CD4-positive, alpha-beta memory T cell (primary cell): ENCODE measurements at regions not wholly inside any gene's neighbourhood (a gene's known extent, or its start where the extent isn't known, plus 50 kb on each side); places are given as distances from the start of the nearest gene placed in this dataset.

ENCODE experiments used
- CTCF ChIA-PET: fragments of 350-600 bp; sonication (Branson Sonifier 250); formaldehyde crosslinking; loops from one replicate; lab custom pipeline; 2021; ENCODE audit warnings: inconsistent platforms; ENCODE audit not compliant: partially characterized antibody; lab: Charles Lee
- POLR2A ChIA-PET: fragments of 350-600 bp; sonication (Branson Sonifier 250); formaldehyde crosslinking; loops from one replicate; lab custom pipeline; 2021; ENCODE audit not compliant: partially characterized antibody; lab: Charles Lee
- DNase-seq, 5 donors: peaks; one replicate each; pipeline versions ENCODE4 v3.0.0 to v3.0.0-alpha.2; 2020 to 2022; ENCODE audit warnings: mixed read lengths in 1 of 5
- H3K27ac ChIP-seq: one replicate; pipeline ENCODE4 v1.7.0; 2013; ENCODE audit warnings: low read depth, low read length
- H3K27me3 ChIP-seq: 2 replicates; pipeline ENCODE4 v1.7.0; 2013; ENCODE audit warnings: mild to moderate bottlenecking, low read length, moderate library complexity; ENCODE audit not compliant: insufficient read depth
- H3K36me3 ChIP-seq: 2 replicates; pipeline ENCODE4 v1.7.0; 2013; ENCODE audit warnings: mild to moderate bottlenecking, low read length, moderate library complexity; ENCODE audit not compliant: insufficient read depth
- H3K4me1 ChIP-seq: 2 replicates; pipeline ENCODE4 v1.7.0; 2013; ENCODE audit warnings: mild to moderate bottlenecking, low read length, moderate library complexity; ENCODE audit not compliant: insufficient read depth
- H3K4me3 ChIP-seq, 2 donors: one replicate each; pipeline ENCODE4 v1.7.0; 2013; ENCODE audit warnings: low read length in 2 of 2, mild to moderate bottlenecking in 1 of 2
- H3K9me3 ChIP-seq, 2 donors: one replicate each; pipeline ENCODE4 v1.7.0; 2013; ENCODE audit warnings: low read length in 2 of 2, control low read depth in 1 of 2; ENCODE audit not compliant: control insufficient read depth in 1 of 2
- H3K27ac Mint-ChIP-seq, 7 donors: one replicate each; pipeline ENCODE4 v1.8.0; 2020 to 2021; ENCODE audit warnings: mixed read lengths in 7 of 7, mild to moderate bottlenecking in 6 of 7, inconsistent platforms in 3 of 7, moderate library complexity in 3 of 7
- H3K27me3 Mint-ChIP-seq, 2 donors: one replicate each; pipeline ENCODE4 v1.8.0; 2020 to 2021; ENCODE audit warnings: mixed read lengths in 2 of 2
- H3K36me3 Mint-ChIP-seq, 2 donors: one replicate each; pipeline ENCODE4 v1.8.0; 2020 to 2021; ENCODE audit warnings: mixed read lengths in 2 of 2, inconsistent platforms in 1 of 2, mild to moderate bottlenecking in 1 of 2
- H3K4me1 Mint-ChIP-seq, 4 donors: one replicate each; pipeline ENCODE4 v1.8.0; 2020 to 2021; ENCODE audit warnings: mixed read lengths in 4 of 4, mild to moderate bottlenecking in 1 of 4
- H3K4me3 Mint-ChIP-seq, 8 donors: one replicate each; pipeline ENCODE4 v1.8.0; 2020 to 2021; ENCODE audit warnings: mixed read lengths in 8 of 8, mild to moderate bottlenecking in 7 of 8, moderate library complexity in 6 of 8, inconsistent platforms in 3 of 8
- H3K9me3 Mint-ChIP-seq, 8 donors: one replicate each; pipeline ENCODE4 v1.8.0; 2020 to 2021; ENCODE audit warnings: mixed read lengths in 8 of 8, mild to moderate bottlenecking in 5 of 8, inconsistent platforms in 3 of 8, moderate library complexity in 1 of 8
- intact Hi-C: fragments of 100-400 bp; cut with micrococcal nuclease; formaldehyde crosslinking; loops from one replicate; pipeline ENCODE4 v1.15.1; 2023

DNA sequence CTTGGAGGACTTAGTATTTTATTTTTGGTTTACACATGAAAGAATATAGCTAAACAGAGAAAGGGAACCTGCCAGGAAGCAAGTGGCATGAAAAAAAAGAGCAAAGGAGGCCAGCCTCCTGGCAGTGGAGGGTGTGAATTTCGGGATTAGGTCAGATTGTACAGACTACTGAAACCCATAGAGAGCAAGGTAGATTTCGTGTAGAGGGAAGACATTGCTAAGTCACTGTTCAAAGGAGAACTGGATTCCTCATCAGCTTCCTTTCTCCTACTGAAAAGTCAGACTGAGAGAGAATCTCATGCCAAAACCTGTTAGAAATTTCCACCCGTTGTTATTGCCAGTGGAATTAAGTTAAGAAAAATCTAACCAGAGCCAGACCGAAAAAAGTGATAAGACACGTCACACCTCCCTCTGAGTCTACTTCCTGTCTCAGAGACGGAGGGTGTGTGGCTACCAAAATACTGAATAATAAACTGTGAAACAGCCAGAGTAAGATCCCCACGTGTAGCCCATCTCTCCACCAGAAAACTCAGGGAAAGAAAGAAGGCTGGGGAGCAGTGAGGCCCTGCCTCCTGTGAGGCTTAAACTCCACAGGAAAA, 118.8 kb downstream of the SKIDA1 start:
- Histone ChIP-seq H3K27me3 (no peaks in the 10 kb centered on the region), H3K36me3 (no peaks in the 10 kb centered on the region), H3K4me3 (no peak overlapping the region), H3K9me3 (no peaks in the 10 kb centered on the region), H3K27ac (no peak overlapping the region), H3K4me1 (peaks cover 10% of the 10 kb centered on the region)
- no peaks in the 10 kb centered on the region for H3K9me3 Mint-ChIP-seq
- H3K4me1 Mint-ChIP-seq, result peaks cover 9 to 15% (median 11%) of the 10 kb centered on the region in 4 donors
- no peaks in the 10 kb centered on the region for H3K36me3 Mint-ChIP-seq
- peak overlapping the region in 7 of 8 donors; percentile 35 to 69 (median 54) for H3K4me3 Mint-ChIP-seq
- intact Hi-C loops, result no loop called here
- ChIA-PET CTCF (no interaction called here), POLR2A (no interaction called here)
- peaks cover under 1 to 6% of the 10 kb centered on the region in 2 donors for H3K27me3 Mint-ChIP-seq
- peak in 4 of 5 donors; percentile 9 to 20 (median 14) for DNase-seq
- peak overlapping the region in 6 of 7 donors; percentile 23 to 83 (median 62) for H3K27ac Mint-ChIP-seq

DNA sequence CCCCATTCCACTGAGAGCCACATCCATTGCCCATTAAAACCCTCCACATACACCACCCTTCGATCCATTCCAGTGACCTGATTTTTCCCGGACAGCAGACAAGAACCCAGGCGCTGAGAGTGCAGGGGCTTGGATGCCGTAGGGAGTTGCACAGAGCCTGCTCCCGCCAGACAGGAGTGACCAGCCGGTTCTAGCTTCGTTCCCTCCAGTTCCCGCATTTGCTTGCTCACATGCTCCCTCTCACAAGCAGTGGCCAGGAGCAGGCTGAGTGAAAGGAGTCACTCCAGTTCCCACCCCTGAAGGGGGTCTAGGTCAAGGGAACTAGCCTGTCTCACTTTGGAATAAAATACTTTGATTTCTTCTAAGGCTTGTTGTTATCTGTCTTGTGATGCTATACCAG, 119.5 kb downstream of the SKIDA1 start:
- Histone ChIP-seq H3K36me3 (no peaks in the 10 kb centered on the region), H3K27ac (no peak overlapping the region), H3K4me3 (no peak overlapping the region), H3K9me3 (no peaks in the 10 kb centered on the region), H3K4me1 (peaks cover 10% of the 10 kb centered on the region), H3K27me3 (no peaks in the 10 kb centered on the region)
- H3K36me3 Mint-ChIP-seq, result no peaks in the 10 kb centered on the region
- intact Hi-C loops, result no loop called here
- no peak for DNase-seq
- ChIA-PET POLR2A (no interaction called here), CTCF (no interaction called here)
- H3K27me3 Mint-ChIP-seq, result peaks cover 1 to 6% of the 10 kb centered on the region in 2 donors
- peaks cover 9 to 15% (median 11%) of the 10 kb centered on the region in 4 donors for H3K4me1 Mint-ChIP-seq
- no peaks in the 10 kb centered on the region for H3K9me3 Mint-ChIP-seq
- peak overlapping the region in 1 of 8 donors; percentile 51 for H3K4me3 Mint-ChIP-seq
- H3K27ac Mint-ChIP-seq, result peak overlapping the region in 2 of 7 donors; percentile 22 to 36

DNA sequence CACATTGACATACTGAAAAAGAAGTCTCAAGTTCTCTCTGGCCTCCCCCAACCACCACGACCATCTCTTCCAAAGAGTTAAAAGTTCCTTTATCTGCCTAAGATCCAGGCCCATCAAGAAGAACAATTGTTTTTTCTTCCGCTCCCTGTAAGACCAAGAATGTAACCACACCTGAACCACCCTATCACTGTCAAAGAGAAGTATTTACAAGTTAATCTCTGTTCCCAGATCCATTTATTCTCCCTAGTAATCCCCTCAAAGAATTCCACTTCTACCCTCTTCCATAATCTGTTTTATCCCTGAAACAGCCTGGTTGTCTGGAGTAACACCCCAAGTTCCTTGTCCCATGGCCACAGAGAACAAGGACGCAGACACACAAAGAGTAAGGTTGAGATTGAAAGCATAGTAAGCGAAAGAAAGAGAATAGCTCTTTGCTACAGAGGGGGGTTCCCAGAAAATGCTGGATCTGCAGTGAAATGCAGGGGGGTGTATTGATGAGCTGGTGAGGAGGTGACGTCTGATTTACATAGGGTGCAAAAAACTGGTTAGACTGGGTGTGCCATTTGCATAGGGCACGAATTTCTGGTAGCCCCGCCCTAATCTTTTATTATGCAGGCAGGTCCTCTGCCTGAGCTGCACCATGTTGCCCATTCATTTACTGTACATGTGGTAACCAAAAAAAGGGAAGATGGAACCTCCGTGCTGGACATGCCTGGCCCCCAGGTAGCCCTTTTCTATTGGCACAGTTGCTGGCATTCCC, 122.0 kb downstream of the SKIDA1 start:
- H3K4me1 Mint-ChIP-seq, result peaks cover 9 to 15% (median 11%) of the 10 kb centered on the region in 4 donors
- POLR2A ChIA-PET, result no interaction called here
- peaks cover 10% of the 10 kb centered on the region for H3K4me1 ChIP-seq
- CTCF ChIA-PET, result no interaction called here
- intact Hi-C loops, result no loop called here
- no peaks in the 10 kb centered on the region for H3K9me3 Mint-ChIP-seq
- DNase-seq, result no peak
- no peak overlapping the region for H3K27ac Mint-ChIP-seq
- no peak overlapping the region for H3K27ac ChIP-seq
- no peaks in the 10 kb centered on the region for H3K9me3 ChIP-seq
- H3K27me3 ChIP-seq, result no peaks in the 10 kb centered on the region
- H3K4me3 ChIP-seq, result no peak overlapping the region
- H3K27me3 Mint-ChIP-seq, result peaks cover 3% of the 10 kb centered on the region in 2 donors
- H3K4me3 Mint-ChIP-seq, result no peak overlapping the region
- no peaks in the 10 kb centered on the region for H3K36me3 Mint-ChIP-seq
- H3K36me3 ChIP-seq, result no peaks in the 10 kb centered on the region

DNA sequence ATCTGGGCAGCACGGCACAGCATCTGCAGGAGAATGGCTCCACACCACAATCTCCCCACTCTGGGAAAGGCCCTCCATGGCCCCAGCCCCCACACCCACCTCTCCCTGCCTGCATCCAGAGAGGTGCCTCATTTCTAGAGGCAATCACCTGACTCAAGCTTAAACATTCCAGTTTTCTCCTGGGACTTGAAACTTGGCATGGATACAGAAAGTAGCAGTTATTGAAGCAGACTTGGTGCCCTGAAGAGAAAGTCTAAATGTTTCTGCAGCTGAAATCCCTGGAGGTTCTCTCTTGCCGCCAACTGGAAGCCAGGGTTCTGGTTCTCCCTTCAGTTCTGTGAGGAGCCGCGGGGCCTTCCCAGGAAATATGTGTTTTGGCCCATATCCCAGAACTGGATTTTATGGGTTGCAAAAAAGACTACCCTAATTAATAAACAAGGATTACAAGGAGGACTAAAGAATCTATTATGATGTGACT, 122.8 kb downstream of the SKIDA1 start:
- Mint-ChIP-seq H3K27me3 (peaks cover 3% of the 10 kb centered on the region in 2 donors), H3K4me3 (no peak overlapping the region), H3K4me1 (peaks cover 9 to 15% (median 11%) of the 10 kb centered on the region in 4 donors), H3K9me3 (no peaks in the 10 kb centered on the region), H3K27ac (no peak overlapping the region), H3K36me3 (no peaks in the 10 kb centered on the region)
- no peaks in the 10 kb centered on the region for H3K36me3 ChIP-seq
- intact Hi-C loops, result no loop called here
- CTCF ChIA-PET, result no interaction called here
- H3K4me3 ChIP-seq, result no peak overlapping the region
- H3K9me3 ChIP-seq, result no peaks in the 10 kb centered on the region
- peaks cover 10% of the 10 kb centered on the region for H3K4me1 ChIP-seq
- no peak for DNase-seq
- no peak overlapping the region for H3K27ac ChIP-seq
- no peaks in the 10 kb centered on the region for H3K27me3 ChIP-seq
- POLR2A ChIA-PET, result no interaction called here

DNA sequence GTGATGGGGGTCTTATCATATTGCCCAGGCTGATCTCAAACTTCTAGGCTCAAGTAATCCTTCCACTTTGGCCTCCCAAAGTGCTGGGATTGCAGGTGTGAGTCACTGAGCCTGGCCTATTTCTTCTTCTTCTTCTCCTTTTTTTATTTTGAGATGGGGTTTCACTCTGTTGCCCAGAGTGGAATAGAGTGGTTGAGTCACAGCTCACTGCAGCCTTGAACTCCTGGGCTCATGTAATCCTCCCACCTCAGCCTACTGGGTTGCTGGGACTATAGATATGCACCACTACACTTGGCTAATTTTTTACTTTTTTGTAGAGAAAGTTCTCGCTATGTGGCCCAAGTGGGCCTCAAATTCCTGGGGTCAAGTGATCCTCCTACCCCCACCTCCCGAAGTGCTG, 124.3 kb downstream of the SKIDA1 start:
- ChIA-PET CTCF (no interaction called here), POLR2A (no interaction called here)
- no peaks in the 10 kb centered on the region for H3K27me3 ChIP-seq

DNA sequence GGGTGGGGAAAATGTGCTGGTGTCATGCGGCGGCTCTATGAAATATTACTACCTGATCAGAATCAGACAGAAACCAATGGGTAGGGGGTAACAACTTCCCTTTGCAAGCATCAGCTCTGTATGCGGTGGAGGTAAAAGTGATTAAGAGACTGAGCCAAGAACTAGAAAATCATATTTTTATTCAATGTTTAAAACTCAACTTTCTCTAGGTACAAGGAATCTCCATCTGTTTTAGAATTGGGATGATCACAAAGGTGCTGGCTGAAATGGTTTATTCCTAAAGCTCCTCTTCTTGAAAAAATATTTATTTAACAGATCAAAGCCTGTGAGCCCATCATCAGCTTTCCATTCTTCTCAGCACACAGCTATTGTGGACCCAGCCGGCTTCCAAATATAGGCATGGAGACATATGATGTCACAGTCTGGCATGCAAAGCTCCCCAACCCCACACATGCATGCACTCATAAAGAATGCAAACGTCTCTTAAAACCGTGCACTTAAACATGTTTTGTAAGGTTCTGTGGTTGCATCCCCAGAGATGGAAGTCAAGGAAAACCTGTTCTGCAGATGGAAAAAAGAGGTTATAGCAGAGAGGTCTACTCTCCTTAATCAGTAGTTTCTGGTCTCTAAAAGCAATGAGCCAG, 126.0 kb downstream of the SKIDA1 start:
- H3K27me3 Mint-ChIP-seq, result peaks cover 3% of the 10 kb centered on the region in 2 donors
- DNase-seq, result no peak
- CTCF ChIA-PET, result no interaction called here
- H3K9me3 Mint-ChIP-seq, result peaks cover 0 to 5% (median 4%) of the 10 kb centered on the region in 8 donors
- H3K27ac ChIP-seq, result no peak overlapping the region
- H3K4me1 ChIP-seq, result no peaks in the 10 kb centered on the region
- H3K27ac Mint-ChIP-seq, result no peak overlapping the region
- H3K4me1 Mint-ChIP-seq, result no peaks in the 10 kb centered on the region
- no peak overlapping the region for H3K4me3 Mint-ChIP-seq
- H3K4me3 ChIP-seq, result no peak overlapping the region
- no peaks in the 10 kb centered on the region for H3K27me3 ChIP-seq
- H3K36me3 Mint-ChIP-seq, result no peaks in the 10 kb centered on the region
- POLR2A ChIA-PET, result no interaction called here
- H3K9me3 ChIP-seq, result no peaks in the 10 kb centered on the region
- H3K36me3 ChIP-seq, result no peaks in the 10 kb centered on the region
- intact Hi-C loops, result no loop called here

More for the DNA sequence above, 124.3 kb downstream of the SKIDA1 start:
- H3K4me3 ChIP-seq, result no peak overlapping the region
- Mint-ChIP-seq H3K36me3 (no peaks in the 10 kb centered on the region), H3K27ac (no peak overlapping the region), H3K4me1 (peaks cover 0 to 1% (median under 1%) of the 10 kb centered on the region in 4 donors), H3K4me3 (no peak overlapping the region), H3K27me3 (peaks cover 3% of the 10 kb centered on the region in 2 donors), H3K9me3 (no peaks in the 10 kb centered on the region)
- H3K9me3 ChIP-seq, result no peaks in the 10 kb centered on the region
- no peak overlapping the region for H3K27ac ChIP-seq
- no peaks in the 10 kb centered on the region for H3K36me3 ChIP-seq
- no peaks in the 10 kb centered on the region for H3K4me1 ChIP-seq
- no peak for DNase-seq
- intact Hi-C loops, result no loop called here

DNA sequence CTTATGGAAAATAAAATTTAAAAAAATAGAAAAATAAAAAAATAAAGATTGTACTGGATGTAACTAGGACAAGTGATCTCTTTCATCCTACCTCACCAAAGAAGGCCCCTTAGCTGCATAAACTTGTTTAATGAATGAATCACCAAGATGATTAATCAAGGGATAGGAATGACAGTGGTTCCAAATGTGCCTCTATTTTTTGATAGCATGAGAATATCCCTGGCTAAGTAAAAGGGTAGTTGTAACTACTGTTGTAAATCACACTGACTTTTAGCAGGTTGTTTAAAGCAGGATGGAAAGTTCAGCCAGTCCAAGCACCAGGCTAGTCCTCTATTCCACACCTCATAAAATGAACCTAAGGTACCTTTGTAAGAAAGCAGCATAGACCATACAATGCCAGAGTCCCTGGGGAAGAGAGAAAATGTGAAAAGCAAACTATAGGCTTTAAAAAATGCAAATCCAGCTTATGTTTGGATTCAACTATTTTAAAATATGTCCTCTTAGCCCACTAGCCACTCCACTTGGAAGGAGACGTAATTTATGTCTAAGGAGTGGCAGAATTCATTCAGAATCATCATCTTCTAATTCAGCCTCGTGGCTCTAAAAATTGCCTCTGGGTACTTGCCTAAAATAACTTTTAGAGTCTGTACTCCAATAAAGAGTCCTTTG, 126.8 kb downstream of the SKIDA1 start:
- Histone ChIP-seq H3K4me1 (no peaks in the 10 kb centered on the region), H3K4me3 (no peak overlapping the region), H3K27me3 (no peaks in the 10 kb centered on the region), H3K9me3 (no peaks in the 10 kb centered on the region), H3K36me3 (no peaks in the 10 kb centered on the region), H3K27ac (no peak overlapping the region)
- peaks cover 3% of the 10 kb centered on the region in 2 donors for H3K27me3 Mint-ChIP-seq
- H3K36me3 Mint-ChIP-seq, result no peaks in the 10 kb centered on the region
- H3K27ac Mint-ChIP-seq, result no peak overlapping the region
- CTCF ChIA-PET, result interaction anchor here (0.5 kb wide), 1 partner anchor 16 kb away, joined by 3 read pairs; no protein-coding TSS in a partner anchor
- H3K4me3 Mint-ChIP-seq, result no peak overlapping the region
- H3K9me3 Mint-ChIP-seq, result peaks cover 0 to 8% (median 4%) of the 10 kb centered on the region in 8 donors
- no peaks in the 10 kb centered on the region for H3K4me1 Mint-ChIP-seq
- POLR2A ChIA-PET, result no interaction called here
- intact Hi-C loops, result no loop called here
- DNase-seq, result no peak
